Stimulated activated naive B cell treated with anti-CD40 and anti-IgM and Interleukin-4, amounts not matched to agents 10 μg/mL and 1 μg/mL and 100 μg/mL, for 72 hours (primary cell): ENCODE measurements at regions not wholly inside any gene's neighbourhood (a gene's known extent, or its start where the extent isn't known, plus 50 kb on each side); places are given as distances from the start of the nearest gene placed in this dataset.

Experiments
- ATAC-seq, 2 donors: fragments of 150-1000 bp; cut with Tn5 transposase; replicated peaks; 2 replicates each; pipeline ENCODE4 v1.10.0; 2021; ENCODE audit warnings: moderate library complexity in 1 of 2
- DNase-seq: peaks from one replicate; pipeline ENCODE4 v3.0.0; 2021
- H3K27ac Mint-ChIP-seq: one replicate; pipeline ENCODE4 v1.8.0; 2022; ENCODE audit warnings: mild to moderate bottlenecking, mixed read lengths
- H3K27me3 Mint-ChIP-seq, 2 donors: one replicate each; pipeline ENCODE4 v1.8.0; 2022; ENCODE audit warnings: mixed read lengths in 2 of 2
- H3K36me3 Mint-ChIP-seq, 2 donors: one replicate each; pipeline ENCODE4 v1.8.0; 2022; ENCODE audit warnings: mixed read lengths in 2 of 2, mild to moderate bottlenecking in 1 of 2
- H3K4me1 Mint-ChIP-seq, 2 donors: one replicate each; pipeline ENCODE4 v1.8.0; 2022; ENCODE audit warnings: mixed read lengths in 2 of 2, mild to moderate bottlenecking in 1 of 2
- H3K4me3 Mint-ChIP-seq, 2 donors: one replicate each; pipeline ENCODE4 v1.8.0; 2022; ENCODE audit warnings: mild to moderate bottlenecking in 2 of 2, mixed read lengths in 2 of 2, moderate library complexity in 1 of 2
- H3K9me3 Mint-ChIP-seq, 2 donors: one replicate each; pipeline ENCODE4 v1.8.0; 2022; ENCODE audit warnings: mixed read lengths in 2 of 2, mild to moderate bottlenecking in 1 of 2

DNA sequence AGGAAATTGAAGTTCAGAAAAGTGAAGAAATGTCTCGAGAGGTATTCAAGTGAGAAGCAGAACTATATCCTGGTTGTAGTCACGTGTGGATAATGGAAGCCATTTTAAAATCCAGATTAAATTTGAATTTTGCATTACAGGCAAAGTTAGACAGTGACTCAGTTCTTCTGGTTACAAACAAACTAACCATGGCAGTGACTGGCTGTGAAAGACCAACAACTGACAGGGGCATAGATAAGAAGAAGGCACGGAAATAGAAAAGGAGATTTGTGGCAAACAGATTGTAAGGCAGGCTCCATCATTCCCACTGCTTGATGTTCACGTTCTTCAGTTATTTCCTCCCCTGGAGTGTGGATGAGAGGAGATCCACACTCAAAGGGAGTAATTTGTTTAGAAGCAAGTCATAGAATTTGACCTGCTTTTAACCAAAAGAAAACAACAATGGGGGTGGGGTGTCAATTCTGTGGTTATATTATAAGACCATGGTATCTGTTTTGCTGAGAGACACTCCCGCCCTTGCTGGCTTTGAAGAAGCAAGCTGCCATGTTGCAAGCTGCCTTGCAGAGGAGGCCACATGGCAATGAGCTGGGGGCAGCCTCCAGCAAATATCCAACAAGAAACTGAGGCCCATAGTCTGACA lies 795.3 kb downstream of the VRK1 start:
- H3K4me3 Mint-ChIP-seq: no peak overlapping the region
- no peaks in the 10 kb centered on the region for H3K4me1 Mint-ChIP-seq
- ATAC-seq: no peak
- H3K9me3 Mint-ChIP-seq: peaks cover 3 to 5% of the 10 kb centered on the region in 2 donors
- peaks cover 6% of the 10 kb centered on the region in 2 donors for H3K27me3 Mint-ChIP-seq
- H3K27ac Mint-ChIP-seq: no peak overlapping the region
- no peak for DNase-seq
- H3K36me3 Mint-ChIP-seq: no peaks in the 10 kb centered on the region

DNA sequence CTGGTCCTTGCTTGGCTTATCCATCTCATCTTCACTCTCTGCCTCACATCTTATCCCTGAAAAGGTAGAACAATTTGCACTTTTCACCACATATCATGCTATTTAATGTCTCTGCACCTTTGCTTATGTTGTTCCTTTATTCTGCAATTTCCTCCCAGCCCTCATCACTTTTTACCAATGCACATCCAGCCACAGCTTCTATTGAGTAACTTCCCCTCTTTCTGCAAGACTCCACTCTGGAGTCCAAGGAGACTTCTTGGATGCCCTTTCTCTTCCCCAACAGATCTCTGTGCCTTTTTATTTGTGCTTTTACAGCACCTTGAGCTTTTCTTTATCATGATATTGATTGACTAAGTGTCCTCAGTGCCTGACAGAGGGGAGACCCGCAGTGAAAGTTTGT lies 797.1 kb downstream of the VRK1 start:
- Mint-ChIP-seq H3K36me3 (no peaks in the 10 kb centered on the region), H3K9me3 (peaks cover 0 to 2% of the 10 kb centered on the region in 2 donors), H3K27ac (no peak overlapping the region), H3K4me1 (no peaks in the 10 kb centered on the region), H3K27me3 (peaks cover 6% of the 10 kb centered on the region in 2 donors), H3K4me3 (no peak overlapping the region)
- ATAC-seq (no peak), DNase-seq (no peak)

- ATAC-seq: no peak
- Mint-ChIP-seq H3K27me3 (peaks cover 0 to 12% of the 10 kb centered on the region in 2 donors), H3K36me3 (no peaks in the 10 kb centered on the region), H3K27ac (no peak overlapping the region), H3K9me3 (peaks cover 8 to 9% of the 10 kb centered on the region in 2 donors), H3K4me3 (no peak overlapping the region), H3K4me1 (no peaks in the 10 kb centered on the region)
- DNase-seq: no peak
These were observed 805.4 kb downstream of the VRK1 start for GRCh38 chr14:97602438-97603117.

GRCh38 chr14:97603201-97603600 lies 806.0 kb downstream of the VRK1 start:
- no peak overlapping the region for H3K4me3 Mint-ChIP-seq

DNA sequence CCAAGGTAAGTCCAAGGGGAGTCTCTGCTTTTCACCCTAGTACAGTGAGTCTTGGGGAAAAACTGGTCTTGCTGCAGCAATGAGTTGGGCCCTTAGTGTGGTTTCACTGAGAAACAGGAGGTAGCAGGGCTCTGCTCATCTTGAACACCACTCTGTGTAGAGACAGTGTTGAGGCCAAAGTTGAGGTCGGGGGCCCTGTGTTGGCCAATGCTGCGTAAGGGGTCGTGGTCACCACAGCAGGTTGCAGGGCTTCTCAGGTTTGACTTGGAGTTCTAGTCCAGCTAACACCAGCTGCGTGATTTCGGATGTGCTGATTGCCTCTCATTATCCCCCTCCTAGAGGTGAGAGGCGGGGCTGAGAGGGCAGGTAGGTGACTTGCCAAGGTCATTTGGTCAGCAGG lies 807.5 kb downstream of the VRK1 start:
- no peaks in the 10 kb centered on the region for H3K36me3 Mint-ChIP-seq
- ATAC-seq: no peak
- H3K4me1 Mint-ChIP-seq: no peaks in the 10 kb centered on the region
- H3K9me3 Mint-ChIP-seq: peaks cover 8 to 9% of the 10 kb centered on the region in 2 donors
- H3K27ac Mint-ChIP-seq: no peak overlapping the region
- H3K27me3 Mint-ChIP-seq: peaks cover 0 to 12% of the 10 kb centered on the region in 2 donors
- DNase-seq: no peak
- H3K4me3 Mint-ChIP-seq: no peak overlapping the region

More at GRCh38 chr14:97603201-97603600, 806.0 kb downstream of the VRK1 start:
- Mint-ChIP-seq H3K4me1 (no peaks in the 10 kb centered on the region), H3K36me3 (no peaks in the 10 kb centered on the region), H3K27me3 (peaks cover 0 to 12% of the 10 kb centered on the region in 2 donors), H3K9me3 (peaks cover 8 to 9% of the 10 kb centered on the region in 2 donors), H3K27ac (no peak overlapping the region)
- ATAC-seq (no peak), DNase-seq (no peak)

DNA sequence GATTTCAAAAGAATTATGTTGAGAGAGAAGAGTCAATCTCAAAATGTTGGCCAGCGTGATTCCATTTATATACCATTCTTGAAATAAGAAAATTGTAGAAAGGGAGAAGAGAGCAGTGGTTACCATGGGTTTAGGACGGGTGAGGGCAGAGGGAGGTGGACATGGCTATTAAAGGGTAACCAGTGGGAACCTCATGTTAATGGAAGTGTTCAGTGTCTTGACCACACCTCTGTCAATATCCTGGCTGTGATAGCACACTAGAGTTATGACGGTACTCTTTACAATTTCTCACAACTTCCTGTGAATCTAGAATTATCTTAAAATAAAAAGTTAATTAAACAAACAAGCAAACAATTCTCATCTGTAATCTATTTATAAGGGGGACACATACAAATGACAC lies 821.2 kb downstream of the VRK1 start:
- Mint-ChIP-seq H3K27me3 (peaks cover 6 to 7% of the 10 kb centered on the region in 2 donors), H3K27ac (no peak overlapping the region), H3K36me3 (no peaks in the 10 kb centered on the region), H3K9me3 (peaks cover 13 to 14% of the 10 kb centered on the region in 2 donors), H3K4me3 (no peak overlapping the region), H3K4me1 (no peaks in the 10 kb centered on the region)
- ATAC-seq (no peak), DNase-seq (no peak)

- Mint-ChIP-seq H3K4me1 (no peaks in the 10 kb centered on the region), H3K36me3 (no peaks in the 10 kb centered on the region), H3K27me3 (peaks cover 6 to 7% of the 10 kb centered on the region in 2 donors), H3K27ac (no peak overlapping the region), H3K9me3 (peaks cover 9 to 10% of the 10 kb centered on the region in 2 donors), H3K4me3 (no peak overlapping the region)
- DNase-seq (no peak), ATAC-seq (no peak)
These were observed 821.9 kb downstream of the VRK1 start for GRCh38 chr14:97618917-97619690.

GRCh38 chr14:97620066-97620465 lies 822.9 kb downstream of the VRK1 start:
- peaks cover 6 to 7% of the 10 kb centered on the region in 2 donors for H3K27me3 Mint-ChIP-seq
- ATAC-seq (no peak), DNase-seq (no peak)
- no peaks in the 10 kb centered on the region for H3K4me1 Mint-ChIP-seq
- H3K36me3 Mint-ChIP-seq: no peaks in the 10 kb centered on the region
- peaks cover 6% of the 10 kb centered on the region in 2 donors for H3K9me3 Mint-ChIP-seq
- no peak overlapping the region for H3K4me3 Mint-ChIP-seq
- H3K27ac Mint-ChIP-seq: no peak overlapping the region

GRCh38 chr14:97624985-97625384 lies 827.8 kb downstream of the VRK1 start:
- no peak overlapping the region for H3K27ac Mint-ChIP-seq
- peaks cover 4 to 6% of the 10 kb centered on the region in 2 donors for H3K27me3 Mint-ChIP-seq
- no peak for ATAC-seq

DNA sequence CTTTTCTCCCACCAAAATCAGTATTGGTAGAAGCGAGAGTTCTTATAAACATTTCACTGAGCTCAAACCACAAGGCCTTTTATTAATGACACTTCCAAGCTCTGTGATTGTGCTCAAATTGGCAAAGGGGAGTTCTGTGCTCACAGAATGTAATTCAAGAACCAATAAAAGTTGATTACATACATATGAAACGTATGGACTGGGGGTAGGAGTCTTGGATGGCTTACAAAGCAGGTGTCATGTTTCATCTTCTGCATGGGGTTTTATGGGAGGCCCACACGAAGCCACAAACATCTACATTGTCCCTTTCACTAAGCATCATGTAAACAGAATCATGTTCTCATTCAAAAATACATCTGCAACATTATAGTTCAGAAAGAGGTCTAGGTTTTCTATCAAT lies 828.3 kb downstream of the VRK1 start:
- no peak overlapping the region for H3K4me3 Mint-ChIP-seq
- H3K9me3 Mint-ChIP-seq: peaks cover 0 to 1% of the 10 kb centered on the region in 2 donors
- H3K27me3 Mint-ChIP-seq: peaks cover 4 to 6% of the 10 kb centered on the region in 2 donors
- H3K4me1 Mint-ChIP-seq: no peaks in the 10 kb centered on the region
- H3K36me3 Mint-ChIP-seq: no peaks in the 10 kb centered on the region
- DNase-seq: no peak
- no peak overlapping the region for H3K27ac Mint-ChIP-seq
- no peak for ATAC-seq

More at GRCh38 chr14:97624985-97625384, 827.8 kb downstream of the VRK1 start:
- Mint-ChIP-seq H3K9me3 (peaks cover 0 to 1% of the 10 kb centered on the region in 2 donors), H3K4me3 (no peak overlapping the region), H3K36me3 (no peaks in the 10 kb centered on the region), H3K4me1 (no peaks in the 10 kb centered on the region)
- no peak for DNase-seq

- H3K4me3 Mint-ChIP-seq: no peak overlapping the region
- no peak for DNase-seq
These were observed 828.9 kb downstream of the VRK1 start for GRCh38 chr14:97626088-97626487.

DNA sequence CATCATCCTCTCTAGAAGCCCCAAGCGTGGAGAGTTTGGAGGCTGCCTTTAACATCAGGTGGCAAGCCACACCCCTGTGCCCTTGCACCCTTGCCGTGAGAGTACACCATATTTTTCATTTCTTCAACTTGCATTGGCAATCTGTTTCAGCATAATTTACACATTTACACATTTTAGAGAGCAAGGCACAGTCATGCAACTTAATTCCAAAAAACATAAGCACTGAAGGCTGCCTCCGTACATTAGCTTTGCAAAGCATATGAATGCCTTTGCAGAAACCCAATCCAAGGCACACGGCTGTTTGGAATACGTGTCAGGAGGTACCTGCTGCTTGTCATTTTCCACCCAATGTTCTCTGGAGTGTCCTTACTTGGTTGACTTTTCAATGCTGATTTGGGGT lies 833.1 kb downstream of the VRK1 start:
- no peaks in the 10 kb centered on the region for H3K36me3 Mint-ChIP-seq
- ATAC-seq (no peak), DNase-seq (no peak)
- H3K4me1 Mint-ChIP-seq: peaks cover 0 to 3% of the 10 kb centered on the region in 2 donors
- H3K9me3 Mint-ChIP-seq: no peaks in the 10 kb centered on the region
- no peak overlapping the region for H3K27ac Mint-ChIP-seq
- H3K4me3 Mint-ChIP-seq: no peak overlapping the region
- H3K27me3 Mint-ChIP-seq: no peaks in the 10 kb centered on the region

More at GRCh38 chr14:97626088-97626487, 828.9 kb downstream of the VRK1 start:
- no peak for ATAC-seq
- peaks cover 4 to 6% of the 10 kb centered on the region in 2 donors for H3K27me3 Mint-ChIP-seq
- no peaks in the 10 kb centered on the region for H3K4me1 Mint-ChIP-seq
- peaks cover 0 to 1% of the 10 kb centered on the region in 2 donors for H3K9me3 Mint-ChIP-seq
- H3K27ac Mint-ChIP-seq: no peak overlapping the region
- no peaks in the 10 kb centered on the region for H3K36me3 Mint-ChIP-seq

GRCh38 chr14:97633131-97633738 lies 836.1 kb downstream of the VRK1 start:
- Mint-ChIP-seq H3K4me1 (peaks cover 0 to 3% of the 10 kb centered on the region in 2 donors), H3K36me3 (no peaks in the 10 kb centered on the region), H3K27me3 (no peaks in the 10 kb centered on the region), H3K9me3 (no peaks in the 10 kb centered on the region), H3K4me3 (no peak overlapping the region), H3K27ac (no peak overlapping the region)
- ATAC-seq: no peak
- DNase-seq: no peak

DNA sequence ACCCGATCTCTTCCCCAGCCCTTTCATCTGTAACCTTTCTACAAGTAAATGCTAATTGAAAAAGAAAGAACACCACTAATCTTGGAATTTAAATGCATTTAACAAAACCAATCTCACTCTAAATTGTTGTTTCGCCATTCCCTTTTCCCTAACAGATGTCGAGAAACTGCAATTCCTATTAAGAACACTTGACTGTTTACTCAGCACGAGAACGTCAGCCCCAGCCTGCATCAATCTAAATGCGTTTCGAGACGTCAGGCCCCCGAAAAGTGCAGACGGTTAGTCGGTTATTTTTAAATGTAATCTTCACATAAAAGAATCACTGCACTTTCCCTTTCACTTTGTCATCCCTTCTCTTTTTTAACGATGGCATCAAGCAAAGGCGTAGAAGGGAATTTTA lies 837.6 kb downstream of the VRK1 start:
- Mint-ChIP-seq H3K27ac (peak overlapping the region; percentile 48), H3K9me3 (no peaks in the 10 kb centered on the region), H3K36me3 (no peaks in the 10 kb centered on the region), H3K27me3 (no peaks in the 10 kb centered on the region), H3K4me3 (peak overlapping the region; percentile 67 to 69), H3K4me1 (peaks cover 0 to 3% of the 10 kb centered on the region in 2 donors)
- DNase-seq (no peak), ATAC-seq (no peak)
